Upper lobe of right lung (tissue), 1 donor: ENCODE measurements at regions not wholly inside any gene's neighbourhood (a gene's known extent, or its start where the extent isn't known, plus 50 kb on each side); places are given as distances from the start of the nearest gene placed in this dataset.
"Not testable (repeated sequence)": the region's sequence is repeated elsewhere in the genome, so short reads cannot be mapped to it uniquely, and the experiment has no call there.

Experiments used
- ATAC-seq: fragments of 200-7000 bp; cut with Tn5 transposase; one replicate; pipeline ENCODE4 v1.9.1; 2020; ENCODE audit warnings: mild to moderate bottlenecking, moderate library complexity
- DNase-seq: peaks from one replicate; pipeline ENCODE4 v3.0.0-alpha.2; 2020
- H3K27ac ChIP-seq: fragments of 200-600 bp; one replicate; pipeline ENCODE4 v1.8.0; 2022
- H3K27me3 ChIP-seq: fragments of 200-600 bp; one replicate; pipeline ENCODE4 v1.8.0; 2022; ENCODE audit warnings: mild to moderate bottlenecking
- H3K36me3 ChIP-seq: fragments of 200-600 bp; one replicate; pipeline ENCODE4 v1.8.0; 2022
- H3K4me1 ChIP-seq: fragments of 200-600 bp; one replicate; pipeline ENCODE4 v1.8.0; 2022
- H3K4me3 ChIP-seq: fragments of 200-600 bp; one replicate; pipeline ENCODE4 v1.8.0; 2022; ENCODE audit warnings: mild to moderate bottlenecking
- H3K9me3 ChIP-seq: fragments of 200-600 bp; one replicate; pipeline ENCODE4 v1.8.0; 2022
- CTCF ChIP-seq: fragments of 200-600 bp; IDR thresholded peaks from one replicate; pipeline ENCODE4 v1.8.0; 2022; ENCODE audit warnings: antibody characterized with exemption
- intact Hi-C: fragments of 100-400 bp; cut with DNase I; formaldehyde crosslinking; loops from one replicate; pipeline ENCODE4 v1.11.0; 2022
- donor health status: DM: no; HTN: yes; CAD: no; lungs with severe emphysema.

- peaks cover 11% of the 10 kb centered on the region for H3K4me1 ChIP-seq
- H3K4me3 ChIP-seq, result no peak overlapping the region
- no peaks in the 10 kb centered on the region for H3K36me3 ChIP-seq
- H3K27ac ChIP-seq, result no peak overlapping the region
- H3K9me3 ChIP-seq, result no peaks in the 10 kb centered on the region
- no peaks in the 10 kb centered on the region for H3K27me3 ChIP-seq
- intact Hi-C loops, result no loop called here
- ATAC-seq, result no peak
- no peak for TF ChIP-seq CTCF
- no peak for DNase-seq
These were observed 64.6 kb upstream of the TARDBP start for GRCh38 chr1:10947691-10948462.

- DNase-seq, result no peak
- Histone ChIP-seq H3K27me3 (no peaks in the 10 kb centered on the region), H3K4me1 (peaks cover 11% of the 10 kb centered on the region), H3K4me3 (no peak overlapping the region), H3K9me3 (no peaks in the 10 kb centered on the region), H3K36me3 (no peaks in the 10 kb centered on the region), H3K27ac (no peak overlapping the region)
- no peak for ATAC-seq
- no peak for TF ChIP-seq CTCF
- intact Hi-C loops, result no loop called here
These were observed 64.0 kb upstream of the TARDBP start for GRCh38 chr1:10948463-10948775.

- no peak for ATAC-seq
- H3K36me3 ChIP-seq, result no peaks in the 10 kb centered on the region
- intact Hi-C loops, result no loop called here
These were observed 61.9 kb upstream of the TARDBP start for GRCh38 chr1:10950316-10951172.

GRCh38 chr1:10951298-10951697 is 61.2 kb upstream of the TARDBP start:
- DNase-seq, H3K27ac ChIP-seq, H3K9me3 ChIP-seq, intact Hi-C loops, H3K4me3 ChIP-seq, ATAC-seq, H3K36me3 ChIP-seq, H3K27me3 ChIP-seq, H3K4me1 ChIP-seq: not testable (repeated sequence)

More at GRCh38 chr1:10950316-10951172, 61.9 kb upstream of the TARDBP start:
- H3K27ac ChIP-seq, result no peak overlapping the region
- TF ChIP-seq CTCF, result no peak
- H3K4me1 ChIP-seq, result no peaks in the 10 kb centered on the region
- no peak overlapping the region for H3K4me3 ChIP-seq
- H3K27me3 ChIP-seq, result no peaks in the 10 kb centered on the region
- no peak for DNase-seq
- no peaks in the 10 kb centered on the region for H3K9me3 ChIP-seq

- Histone ChIP-seq H3K27ac (no peak overlapping the region), H3K4me1 (no peaks in the 10 kb centered on the region), H3K4me3 (no peak overlapping the region), H3K27me3 (no peaks in the 10 kb centered on the region), H3K9me3 (no peaks in the 10 kb centered on the region), H3K36me3 (no peaks in the 10 kb centered on the region)
- intact Hi-C loops, result no loop called here
- TF ChIP-seq CTCF, result no peak
- DNase-seq (no peak), ATAC-seq (no peak)
These were observed 60.5 kb upstream of the TARDBP start for GRCh38 chr1:10951961-10952360.

- Histone ChIP-seq H3K36me3 (no peaks in the 10 kb centered on the region), H3K27ac (no peak overlapping the region), H3K27me3 (no peaks in the 10 kb centered on the region), H3K4me1 (no peaks in the 10 kb centered on the region), H3K9me3 (no peaks in the 10 kb centered on the region), H3K4me3 (no peak overlapping the region)
- intact Hi-C loops, result no loop called here
- DNase-seq (no peak), ATAC-seq (no peak)
- TF ChIP-seq CTCF, result no peak
These were observed 58.8 kb upstream of the TARDBP start for GRCh38 chr1:10953505-10954193.
